ENCODE measurements at regions not wholly inside any gene's neighbourhood (a gene's known extent, or its start where the extent isn't known, plus 50 kb on each side); places are given as distances from the start of the nearest gene placed in this dataset.

- TF ChIP-seq E4F1 (CRISPR knock-in tag; IDR thresholded peaks at IDR 0.05; ENCODE audit: borderline replicate concordance) (no peak), WHSC1 (IDR thresholded peaks at IDR 0.05; ENCODE audit: low read length) (no peak), POLR2H (tag; IDR thresholded peaks at IDR 0.05; ENCODE audit: low read depth) (no peak), TGIF2 (CRISPR knock-in tag; IDR thresholded peaks at IDR 0.05) (no peak), SFPQ (IDR thresholded peaks at IDR 0.05; ENCODE audit: low read depth, low read length) (no peak), ZNF175 (CRISPR knock-in tag; IDR thresholded peaks at IDR 0.05; ENCODE audit: low read depth) (no peak), RFX7 (CRISPR knock-in tag; IDR thresholded peaks at IDR 0.05) (no peak), TAF7 (tag; IDR thresholded peaks at IDR 0.05) (no peak), ZNF75A (CRISPR knock-in tag; IDR thresholded peaks at IDR 0.05) (no peak)
Observed at GRCh38 chr15:93658026-93658816, 569.2 kb upstream of the RGMA start (continued).

Data from K562 (cell line).